ENCODE measurements at regions not wholly inside any gene's neighbourhood (a gene's known extent, or its start where the extent isn't known, plus 50 kb on each side); places are given as distances from the start of the nearest gene placed in this dataset.

- no peak for TF ChIP-seq CTCF (IDR thresholded peaks at IDR 0.05; ENCODE audit: insufficient read depth, low read length, missing control alignments)
- no peak for DNase-seq (ENCODE audit: low read depth, low spot score)
- CTCF ChIA-PET: interaction anchor here (0.8 to 1.0 kb wide), 2 partner anchors 11 to 27 kb away, joined by 3 read pairs; no protein-coding TSS in a partner anchor
- no peak overlapping the region for H3K4me3 ChIP-seq (ENCODE audit: low read depth, low read length)
- POLR2A ChIA-PET: no interaction called here
Measured at GRCh38 chr18:70382992-70383717, 94.3 kb downstream of the SOCS6 start.

- POLR2A ChIA-PET: no interaction called here
- DNase-seq (ENCODE audit: low read depth, low spot score): no peak
- CTCF ChIA-PET: no interaction called here
- no peak for TF ChIP-seq CTCF (IDR thresholded peaks at IDR 0.05; ENCODE audit: insufficient read depth, low read length, missing control alignments)
- no peak overlapping the region for H3K4me3 ChIP-seq (ENCODE audit: low read depth, low read length)
Measured at GRCh38 chr18:70382017-70382416, 93.2 kb downstream of the SOCS6 start.

DNA sequence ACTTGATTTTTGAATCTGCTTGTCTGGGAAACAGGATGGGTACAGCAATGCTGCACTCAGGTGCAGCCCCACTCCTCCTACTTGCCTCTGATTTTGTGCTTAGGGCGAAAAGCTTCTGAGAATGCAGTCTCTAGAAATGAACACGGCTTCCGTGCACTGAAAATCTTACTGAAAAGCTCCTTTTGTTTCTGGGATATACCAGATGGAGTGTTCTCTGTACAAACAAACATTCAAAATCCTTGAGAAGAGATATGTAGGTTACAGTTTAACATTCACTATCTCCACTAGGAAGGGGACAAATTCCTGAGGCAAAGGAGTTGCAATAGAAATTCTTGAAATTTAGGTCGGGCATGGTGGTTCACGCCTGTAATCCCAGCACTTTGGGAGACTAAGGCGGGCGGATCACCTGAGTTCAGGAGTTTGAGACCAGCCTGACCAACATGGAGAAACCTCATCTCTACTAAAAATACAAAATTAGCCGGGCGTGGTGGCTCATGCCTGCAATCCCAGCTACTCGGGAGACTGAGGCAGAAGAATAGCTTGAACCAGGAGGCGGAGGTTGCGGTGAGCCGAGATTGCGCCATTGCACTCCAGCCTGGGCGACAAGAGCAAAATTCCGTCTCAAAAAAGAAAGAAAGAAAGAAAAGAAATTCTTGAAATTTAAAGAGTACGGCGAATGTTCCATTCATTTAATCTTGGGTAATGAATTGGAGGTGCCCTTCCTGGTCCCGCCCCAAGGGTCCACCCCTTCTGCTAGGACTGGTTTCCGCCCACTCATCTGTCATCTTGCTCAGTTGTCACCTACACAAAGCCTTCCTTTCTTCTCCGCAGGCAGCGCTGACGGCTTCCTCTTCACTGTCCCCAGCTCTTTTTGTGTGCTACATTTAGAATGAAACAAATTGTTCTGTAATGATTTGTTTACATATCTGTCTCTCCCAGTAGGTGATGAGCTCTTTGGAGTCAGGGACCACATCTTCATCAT, 92.4 kb downstream of the SOCS6 start:
- H3K4me3 ChIP-seq (ENCODE audit: low read depth, low read length): no peak overlapping the region
- no peak for DNase-seq (ENCODE audit: low read depth, low spot score)
- POLR2A ChIA-PET: no interaction called here
- no peak for TF ChIP-seq CTCF (IDR thresholded peaks at IDR 0.05; ENCODE audit: insufficient read depth, low read length, missing control alignments)
- CTCF ChIA-PET: no interaction called here

All from AG04449 (cell line).